H9 (cell line): ENCODE measurements at regions not wholly inside any gene's neighbourhood (a gene's known extent, or its start where the extent isn't known, plus 50 kb on each side); places are given as distances from the start of the nearest gene placed in this dataset.

Source experiments
- DNase-seq: peaks from one replicate; pipeline ENCODE4 v3.0.0-alpha.2; 2017
- H2AFZ ChIP-seq: one replicate; pipeline ENCODE4 v1.6.1; 2013; ENCODE audit warnings: mild to moderate bottlenecking, low read length, control low read depth, moderate library complexity
- H2AK5ac ChIP-seq: 2 replicates; pipeline ENCODE4 v1.6.1; 2013; ENCODE audit warnings: low read length, control low read depth, mixed read lengths; ENCODE audit not compliant: insufficient read length
- H2BK120ac ChIP-seq: one replicate; pipeline ENCODE4 v1.6.1; 2013; ENCODE audit warnings: low read depth, mild to moderate bottlenecking, low read length, control low read depth, inconsistent platforms; ENCODE audit not compliant: poor library complexity, severe bottlenecking
- H2BK12ac ChIP-seq: 2 replicates; pipeline ENCODE4 v1.6.1; 2013; ENCODE audit warnings: low read length, control low read depth, mixed read lengths, low read depth; ENCODE audit not compliant: insufficient read length
- H2BK15ac ChIP-seq: 2 replicates; pipeline ENCODE4 v1.6.1; 2013; ENCODE audit warnings: low read depth, low read length, control low read depth
- H2BK20ac ChIP-seq: one replicate; pipeline ENCODE4 v1.6.1; 2013; ENCODE audit warnings: low read depth, mild to moderate bottlenecking, low read length, control low read depth, inconsistent platforms; ENCODE audit not compliant: poor library complexity, severe bottlenecking
- H2BK5ac ChIP-seq: 2 replicates; pipeline ENCODE4 v1.6.1; 2013; ENCODE audit warnings: low read length, control low read depth, mixed read lengths; ENCODE audit not compliant: insufficient read length
- H3K14ac ChIP-seq: 2 replicates; pipeline ENCODE4 v1.6.1; 2013; ENCODE audit warnings: low read length, control low read depth; ENCODE audit not compliant: insufficient read depth
- H3K18ac ChIP-seq: 2 replicates; pipeline ENCODE4 v1.6.1; 2013; ENCODE audit warnings: low read depth, mild to moderate bottlenecking, mixed read lengths, low read length, control low read depth; ENCODE audit not compliant: insufficient read length
- H3K23ac ChIP-seq: 2 replicates; pipeline ENCODE4 v1.6.1; 2013; ENCODE audit warnings: low read length, control low read depth, mixed read lengths, low read depth; ENCODE audit not compliant: insufficient read length
- H3K23me2 ChIP-seq: 2 replicates; pipeline ENCODE4 v1.6.1; 2013; ENCODE audit warnings: low read depth, mild to moderate bottlenecking, mixed read lengths, low read length, control low read depth; ENCODE audit not compliant: insufficient read length, poor library complexity, severe bottlenecking
- H3K27ac ChIP-seq: 2 replicates; pipeline ENCODE4 v1.5.1; 2013; ENCODE audit warnings: low read length, control low read depth, mixed read lengths, low read depth; ENCODE audit not compliant: insufficient read length
- H3K27me3 ChIP-seq: 2 replicates; pipeline ENCODE4 v1.6.1; 2013; ENCODE audit warnings: low read length, control low read depth, inconsistent platforms; ENCODE audit not compliant: insufficient read depth
- H3K4ac ChIP-seq: 2 replicates; pipeline ENCODE4 v1.6.1; 2013; ENCODE audit warnings: low read depth, mild to moderate bottlenecking, control low read depth, inconsistent platforms, low read length, moderate library complexity
- H3K4me1 ChIP-seq: 2 replicates; pipeline ENCODE4 v1.6.1; 2013; ENCODE audit warnings: low read length, control low read depth, inconsistent platforms; ENCODE audit not compliant: insufficient read depth
- H3K4me2 ChIP-seq: 2 replicates; pipeline ENCODE4 v1.6.1; 2013; ENCODE audit warnings: low read length, control low read depth, mixed read lengths; ENCODE audit not compliant: insufficient read length, insufficient read depth
- H3K56ac ChIP-seq: 2 replicates; pipeline ENCODE4 v1.6.1; 2013; ENCODE audit warnings: low read depth, mild to moderate bottlenecking, mixed read lengths, low read length, control low read depth; ENCODE audit not compliant: insufficient read length
- H3K79me1 ChIP-seq: 2 replicates; pipeline ENCODE4 v1.6.1; 2013; ENCODE audit warnings: low read depth, mild to moderate bottlenecking, moderate library complexity, low read length, control low read depth, inconsistent platforms; ENCODE audit not compliant: insufficient read depth, poor library complexity, severe bottlenecking
- H3K79me2 ChIP-seq: 2 replicates; pipeline ENCODE4 v1.6.1; 2013; ENCODE audit warnings: low read length, control low read depth, inconsistent platforms; ENCODE audit not compliant: insufficient read depth
- H3K9ac ChIP-seq: 2 replicates; pipeline ENCODE4 v1.6.1; 2013; ENCODE audit warnings: low read length, control low read depth, mixed read lengths; ENCODE audit not compliant: insufficient read length; ENCODE audit errors: extremely low read depth
- H3K9me3 ChIP-seq: one replicate; pipeline ENCODE4 v1.6.1; 2013; ENCODE audit warnings: low read depth, low read length, inconsistent platforms; ENCODE audit not compliant: control insufficient read depth
- H3T11ph ChIP-seq: one replicate; pipeline ENCODE4 v1.6.1; 2013; ENCODE audit warnings: mild to moderate bottlenecking, low read length, control low read depth, inconsistent platforms
- H4K20me1 ChIP-seq: one replicate; pipeline ENCODE4 v1.6.1; 2013; ENCODE audit not compliant: control insufficient read depth, insufficient read length, insufficient read depth
- H4K5ac ChIP-seq: 2 replicates; pipeline ENCODE4 v1.6.1; 2013; ENCODE audit warnings: low read depth, mild to moderate bottlenecking, mixed read lengths, low read length, control low read depth; ENCODE audit not compliant: insufficient read length
- H4K8ac ChIP-seq: replicated peaks from 2 replicates; pipeline ENCODE4 v1.6.1; 2013; ENCODE audit warnings: low read length, control low read depth, mixed read lengths, low read depth; ENCODE audit not compliant: insufficient read length
- H4K91ac ChIP-seq: 2 replicates; pipeline ENCODE4 v1.6.1; 2013; ENCODE audit warnings: low read depth, mild to moderate bottlenecking, moderate library complexity, mixed read lengths, low read length, control low read depth; ENCODE audit not compliant: insufficient read length
- H3K27ac Mint-ChIP-seq, 3 experiments: 2 replicates in 2 of 3; 3 replicates in 1 of 3; pipeline ENCODE4 v1.8.0; 2020 to 2021; ENCODE audit warnings: mixed read lengths in 3 of 3, mild to moderate bottlenecking in 1 of 3, moderate library complexity in 1 of 3
- H3K27me3 Mint-ChIP-seq: 2 replicates; pipeline ENCODE4 v1.8.0; 2021; ENCODE audit warnings: low read depth, mild to moderate bottlenecking, moderate library complexity, mixed read lengths
- H3K36me3 Mint-ChIP-seq, 3 experiments: 2 replicates in 2 of 3; 3 replicates in 1 of 3; pipeline ENCODE4 v1.8.0; 2020 to 2021; ENCODE audit warnings: low read depth in 3 of 3, mixed read lengths in 3 of 3; ENCODE audit not compliant: insufficient read depth in 1 of 3
- H3K4me1 Mint-ChIP-seq, 2 experiments: 2 replicates each; pipeline ENCODE4 v1.8.0; 2020; ENCODE audit warnings: mixed read lengths in 2 of 2
- H3K4me3 Mint-ChIP-seq, 2 experiments: 2 replicates in 1 of 2; 3 replicates in 1 of 2; pipeline ENCODE4 v1.8.0; 2020 to 2021; ENCODE audit warnings: mild to moderate bottlenecking in 2 of 2, mixed read lengths in 2 of 2, moderate library complexity in 1 of 2
- H3K9me3 Mint-ChIP-seq, 2 experiments: 2 replicates in 1 of 2; 3 replicates in 1 of 2; pipeline ENCODE4 v1.8.0; 2020; ENCODE audit warnings: mild to moderate bottlenecking in 2 of 2, mixed read lengths in 2 of 2, moderate library complexity in 1 of 2
- WGBS: extraction: QIAGEN DNeasy Blood & Tissue Kit; methylation state at CpG from one replicate; pipeline ENCODE4 v1.1.7; 2013; ENCODE audit warnings: missing lambda C conversion rate, low lambda C conversion rate, mixed read lengths; ENCODE audit not compliant: insufficient read length; ENCODE audit errors: extremely low coverage; 5-methylcytosine and 5-hydroxymethylcytosine counted together
- TF ChIP-seq, protein P1 (sequence below): fragments of 200-600 bp; sonication (generic); conservative IDR thresholded peaks from 3 replicates; pipeline ENCODE4 v1.8.0; 2021; ENCODE audit warnings: antibody characterized with exemption, mild to moderate bottlenecking

DNA sequence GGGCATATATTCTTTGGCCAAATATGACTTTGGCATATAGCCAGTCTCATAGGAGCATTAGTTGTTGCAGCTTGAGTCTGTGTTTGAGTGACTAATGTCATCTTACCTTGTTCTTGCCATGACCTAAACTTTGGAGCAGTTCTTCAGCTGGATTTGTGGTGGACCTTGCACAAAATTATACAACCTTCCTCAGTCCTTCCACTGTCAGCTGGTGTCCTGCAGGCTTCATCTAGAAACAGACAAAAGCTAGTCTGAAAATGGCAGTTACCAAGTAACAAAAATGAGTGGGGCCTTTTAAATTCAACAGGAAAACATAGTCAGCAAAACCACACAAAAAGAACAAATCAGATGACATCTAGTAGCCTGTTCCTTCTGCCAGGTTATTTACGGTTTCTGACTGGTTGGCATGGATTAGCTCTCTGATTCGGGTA lies 59.5 kb upstream of the HECTD2 start:
- Histone ChIP-seq H3K18ac (no peak overlapping the region), H3K79me1 (no peaks in the 10 kb centered on the region), H3K4me2 (no peak overlapping the region), H4K20me1 (no peaks in the 10 kb centered on the region), H3K27me3 (no peaks in the 10 kb centered on the region), H2AFZ (no peak overlapping the region), H2BK12ac (no peak overlapping the region), H3K23ac (no peak overlapping the region), H2BK20ac (no peak overlapping the region), H2BK5ac (no peak overlapping the region), H3K79me2 (no peaks in the 10 kb centered on the region), H2BK15ac (no peak overlapping the region), H3K56ac (no peak overlapping the region), H4K5ac (no peak overlapping the region), H4K8ac (no peak overlapping the region), H3K23me2 (no peaks in the 10 kb centered on the region), H3K9me3 (no peaks in the 10 kb centered on the region), H3K14ac (no peak overlapping the region), H3T11ph (no peak overlapping the region), H3K9ac (no peak overlapping the region), H3K4ac (no peak overlapping the region), H3K27ac (no peak overlapping the region), H2AK5ac (no peak overlapping the region), H4K91ac (no peak overlapping the region), H3K4me1 (no peaks in the 10 kb centered on the region), H2BK120ac (no peak overlapping the region)
- no CpG with 5 or more reads among the region's 2 CpGs for WGBS
- Mint-ChIP-seq H3K9me3 (no peaks in the 10 kb centered on the region), H3K27me3 (no peaks in the 10 kb centered on the region), H3K36me3 (no peaks in the 10 kb centered on the region), H3K27ac (no peak overlapping the region), H3K4me1 (no peaks in the 10 kb centered on the region), H3K4me3 (no peak overlapping the region)
- TF ChIP-seq, protein P1, sequence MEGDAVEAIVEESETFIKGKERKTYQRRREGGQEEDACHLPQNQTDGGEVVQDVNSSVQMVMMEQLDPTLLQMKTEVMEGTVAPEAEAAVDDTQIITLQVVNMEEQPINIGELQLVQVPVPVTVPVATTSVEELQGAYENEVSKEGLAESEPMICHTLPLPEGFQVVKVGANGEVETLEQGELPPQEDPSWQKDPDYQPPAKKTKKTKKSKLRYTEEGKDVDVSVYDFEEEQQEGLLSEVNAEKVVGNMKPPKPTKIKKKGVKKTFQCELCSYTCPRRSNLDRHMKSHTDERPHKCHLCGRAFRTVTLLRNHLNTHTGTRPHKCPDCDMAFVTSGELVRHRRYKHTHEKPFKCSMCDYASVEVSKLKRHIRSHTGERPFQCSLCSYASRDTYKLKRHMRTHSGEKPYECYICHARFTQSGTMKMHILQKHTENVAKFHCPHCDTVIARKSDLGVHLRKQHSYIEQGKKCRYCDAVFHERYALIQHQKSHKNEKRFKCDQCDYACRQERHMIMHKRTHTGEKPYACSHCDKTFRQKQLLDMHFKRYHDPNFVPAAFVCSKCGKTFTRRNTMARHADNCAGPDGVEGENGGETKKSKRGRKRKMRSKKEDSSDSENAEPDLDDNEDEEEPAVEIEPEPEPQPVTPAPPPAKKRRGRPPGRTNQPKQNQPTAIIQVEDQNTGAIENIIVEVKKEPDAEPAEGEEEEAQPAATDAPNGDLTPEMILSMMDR = no peak
- DNase-seq = no peak
